Testis (tissue), 2 donors: ENCODE measurements at regions not wholly inside any gene's neighbourhood (a gene's known extent, or its start where the extent isn't known, plus 50 kb on each side); places are given as distances from the start of the nearest gene placed in this dataset.

Experiments
- POLR2A ChIP-seq: fragments of 450-650 bp; IDR thresholded peaks from one replicate; pipeline ENCODE4 v1.6.1; 2017; ENCODE audit warnings: antibody characterized with exemption, mild to moderate bottlenecking, moderate library complexity
- TF ChIP-seq, protein P1 (sequence below), 3 experiments: fragments of 450-650 bp in 2 of 3; fragments of 200-600 bp in 1 of 3; sonication (generic) in 1 of 3; IDR thresholded peaks; one replicate each; pipeline ENCODE4 v1.5.1; 2016 to 2019; ENCODE audit warnings: antibody characterized with exemption in 3 of 3, mild to moderate bottlenecking in 2 of 3, moderate library complexity in 1 of 3

DNA sequence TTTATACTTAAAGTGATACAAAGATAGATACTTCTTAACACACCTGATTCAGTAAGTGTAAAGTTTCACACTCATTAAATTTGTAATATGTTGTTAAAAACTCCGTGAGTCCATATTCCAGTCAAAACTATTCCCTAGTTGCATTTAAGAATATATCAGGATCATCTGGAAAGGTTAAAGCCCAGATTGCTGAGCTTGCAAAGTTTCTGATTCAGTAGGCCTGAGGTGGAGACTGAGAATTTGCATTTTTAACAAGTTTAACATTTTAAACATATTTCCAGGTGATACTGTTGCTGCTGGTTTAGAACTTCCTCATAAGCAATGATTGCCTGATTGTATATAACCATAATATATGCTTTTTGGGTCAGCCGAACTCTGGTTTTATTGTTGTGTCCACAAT lies 1998.6 kb upstream of the PCDH20 start:
- TF ChIP-seq, protein P1, sequence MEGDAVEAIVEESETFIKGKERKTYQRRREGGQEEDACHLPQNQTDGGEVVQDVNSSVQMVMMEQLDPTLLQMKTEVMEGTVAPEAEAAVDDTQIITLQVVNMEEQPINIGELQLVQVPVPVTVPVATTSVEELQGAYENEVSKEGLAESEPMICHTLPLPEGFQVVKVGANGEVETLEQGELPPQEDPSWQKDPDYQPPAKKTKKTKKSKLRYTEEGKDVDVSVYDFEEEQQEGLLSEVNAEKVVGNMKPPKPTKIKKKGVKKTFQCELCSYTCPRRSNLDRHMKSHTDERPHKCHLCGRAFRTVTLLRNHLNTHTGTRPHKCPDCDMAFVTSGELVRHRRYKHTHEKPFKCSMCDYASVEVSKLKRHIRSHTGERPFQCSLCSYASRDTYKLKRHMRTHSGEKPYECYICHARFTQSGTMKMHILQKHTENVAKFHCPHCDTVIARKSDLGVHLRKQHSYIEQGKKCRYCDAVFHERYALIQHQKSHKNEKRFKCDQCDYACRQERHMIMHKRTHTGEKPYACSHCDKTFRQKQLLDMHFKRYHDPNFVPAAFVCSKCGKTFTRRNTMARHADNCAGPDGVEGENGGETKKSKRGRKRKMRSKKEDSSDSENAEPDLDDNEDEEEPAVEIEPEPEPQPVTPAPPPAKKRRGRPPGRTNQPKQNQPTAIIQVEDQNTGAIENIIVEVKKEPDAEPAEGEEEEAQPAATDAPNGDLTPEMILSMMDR (IDR thresholded peaks at IDR 0.05) = no peak
- no peak for TF ChIP-seq POLR2A
